Spinal cord (tissue), 9 donors: ENCODE measurements at regions not wholly inside any gene's neighbourhood (a gene's known extent, or its start where the extent isn't known, plus 50 kb on each side); places are given as distances from the start of the nearest gene placed in this dataset.

ENCODE experiments used
- DNase-seq, 6 donors: peaks; one replicate each; pipeline versions ENCODE4 v3.0.0 to v3.0.0-alpha.2; 2013 to 2015; ENCODE audit warnings: low spot score in 6 of 6, low read depth in 4 of 6
- H3K27ac ChIP-seq: one replicate; pipeline ENCODE4 v1.5.1; 2013; ENCODE audit warnings: low read depth, low read length, control low read depth
- H3K27me3 ChIP-seq: one replicate; pipeline ENCODE4 v1.6.1; 2013; ENCODE audit warnings: low read length; ENCODE audit not compliant: control insufficient read depth, insufficient read depth
- H3K36me3 ChIP-seq: one replicate; pipeline ENCODE4 v1.6.1; 2013; ENCODE audit warnings: low read length; ENCODE audit not compliant: control insufficient read depth, insufficient read depth
- H3K4me1 ChIP-seq: one replicate; pipeline ENCODE4 v1.6.1; 2013; ENCODE audit warnings: low read length; ENCODE audit not compliant: control insufficient read depth, insufficient read depth
- H3K4me3 ChIP-seq: one replicate; pipeline ENCODE4 v1.5.1; 2013; ENCODE audit warnings: low read depth, low read length, control low read depth
- H3K9me3 ChIP-seq: one replicate; pipeline ENCODE4 v1.6.1; 2013; ENCODE audit warnings: low read length; ENCODE audit not compliant: control insufficient read depth, insufficient read depth
- WGBS: methylation state at CpG from one replicate; pipeline ENCODE4 v1.1.5; 2013; ENCODE audit warnings: missing lambda C conversion rate; ENCODE audit not compliant: insufficient coverage; 5-methylcytosine and 5-hydroxymethylcytosine counted together
- donor health status: healthy.

DNA sequence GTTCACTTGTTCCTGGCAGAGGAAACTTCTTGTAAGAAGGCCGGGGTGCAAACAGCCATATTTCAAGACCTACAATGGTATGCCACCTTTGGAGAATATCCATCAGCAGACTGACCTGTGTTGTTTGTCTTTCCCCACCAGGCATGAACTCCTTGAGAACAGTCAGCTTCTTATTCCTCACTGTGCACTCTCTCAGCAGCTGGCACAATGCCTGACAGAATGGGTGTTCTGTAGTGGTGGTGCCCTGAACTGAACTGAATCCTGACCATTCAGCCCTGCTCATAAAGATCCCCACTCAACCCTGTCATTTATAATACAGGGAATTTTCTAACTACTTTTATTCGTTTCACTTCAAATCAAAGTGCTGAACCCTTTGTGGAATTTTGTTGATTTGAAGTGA is 206.9 kb downstream of the COX7C start:
- peak; percentile 13 to 79 (median 44) for DNase-seq
- H3K9me3 ChIP-seq: peaks cover 6% of the 10 kb centered on the region

DNA sequence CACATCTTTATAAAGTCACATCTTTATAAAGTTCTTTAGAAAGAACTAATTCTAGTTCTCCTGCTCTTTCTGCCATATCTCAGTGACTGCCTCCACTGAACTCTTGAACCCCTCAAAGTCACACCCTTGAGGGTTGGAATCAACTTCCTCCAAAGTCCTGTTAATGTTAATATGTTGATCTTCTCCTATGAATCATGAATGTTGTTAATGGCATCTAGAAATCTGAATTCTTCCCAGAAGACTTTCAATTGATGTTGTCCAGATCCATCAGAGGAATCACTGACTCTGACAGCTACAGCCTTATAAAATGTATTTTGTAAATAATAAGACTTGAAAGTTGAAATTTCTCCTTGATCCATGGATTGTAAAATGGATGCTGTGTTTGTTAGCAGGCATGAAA is 213.4 kb downstream of the COX7C start:
- H3K9me3 ChIP-seq: peaks cover 6% of the 10 kb centered on the region
- H3K4me1 ChIP-seq: no peaks in the 10 kb centered on the region
- no peaks in the 10 kb centered on the region for H3K27me3 ChIP-seq
- no peaks in the 10 kb centered on the region for H3K36me3 ChIP-seq
- no peak overlapping the region for H3K27ac ChIP-seq
- DNase-seq: no peak
- H3K4me3 ChIP-seq: no peak overlapping the region

More for the DNA sequence above, 206.9 kb downstream of the COX7C start:
- Histone ChIP-seq H3K27me3 (no peaks in the 10 kb centered on the region), H3K27ac (peak overlapping the region; percentile 33), H3K4me1 (no peaks in the 10 kb centered on the region), H3K4me3 (no peak overlapping the region), H3K36me3 (no peaks in the 10 kb centered on the region)
- WGBS: no CpG with 5 or more reads among the region's 2 CpGs

DNA sequence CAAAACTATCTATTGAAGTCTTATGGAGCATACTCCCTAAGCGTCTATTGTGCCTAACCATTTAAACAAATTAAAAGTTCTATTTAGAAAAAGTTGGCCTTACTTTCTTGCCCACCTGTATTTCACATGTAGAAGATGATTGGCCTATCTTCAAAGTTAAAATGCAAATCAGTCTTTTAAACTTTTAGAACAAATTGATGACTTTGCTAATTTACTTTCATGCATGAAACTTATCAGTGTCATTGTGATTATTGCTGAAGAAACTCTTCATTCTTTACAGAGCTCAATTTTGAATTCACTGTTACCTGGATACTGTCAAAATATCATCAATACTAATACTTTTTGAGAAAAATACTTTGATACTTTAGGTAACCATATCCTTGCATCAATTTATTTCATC is 216.1 kb downstream of the COX7C start:
- Histone ChIP-seq H3K4me1 (no peaks in the 10 kb centered on the region), H3K9me3 (no peaks in the 10 kb centered on the region), H3K27ac (no peak overlapping the region), H3K36me3 (no peaks in the 10 kb centered on the region), H3K4me3 (no peak overlapping the region), H3K27me3 (no peaks in the 10 kb centered on the region)
- WGBS: no CpG with 5 or more reads among the region's 1 CpG
- DNase-seq: no peak

DNA sequence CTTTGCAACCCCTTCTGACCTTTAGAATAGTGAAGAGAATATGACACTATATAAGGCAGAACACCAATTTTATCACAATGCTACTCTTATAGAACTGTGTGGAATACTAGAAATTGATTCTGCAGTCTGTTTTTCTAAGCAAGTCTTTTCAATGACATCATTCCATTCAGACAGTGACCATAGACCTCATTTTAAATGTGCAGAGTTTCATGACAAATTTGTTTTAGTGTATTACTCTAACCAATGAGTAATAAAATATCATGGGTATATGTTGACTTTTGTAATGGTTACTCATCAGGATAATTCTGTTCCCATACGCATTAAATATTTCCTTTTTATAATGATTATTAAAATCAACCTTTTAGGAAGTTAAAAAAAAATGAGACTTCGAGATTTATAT is 219.9 kb downstream of the COX7C start:
- no peak for DNase-seq
- Histone ChIP-seq H3K4me1 (no peaks in the 10 kb centered on the region), H3K27me3 (no peaks in the 10 kb centered on the region), H3K36me3 (no peaks in the 10 kb centered on the region), H3K4me3 (no peak overlapping the region), H3K9me3 (no peaks in the 10 kb centered on the region), H3K27ac (no peak overlapping the region)
- no CpG with 5 or more reads among the region's 2 CpGs for WGBS

DNA sequence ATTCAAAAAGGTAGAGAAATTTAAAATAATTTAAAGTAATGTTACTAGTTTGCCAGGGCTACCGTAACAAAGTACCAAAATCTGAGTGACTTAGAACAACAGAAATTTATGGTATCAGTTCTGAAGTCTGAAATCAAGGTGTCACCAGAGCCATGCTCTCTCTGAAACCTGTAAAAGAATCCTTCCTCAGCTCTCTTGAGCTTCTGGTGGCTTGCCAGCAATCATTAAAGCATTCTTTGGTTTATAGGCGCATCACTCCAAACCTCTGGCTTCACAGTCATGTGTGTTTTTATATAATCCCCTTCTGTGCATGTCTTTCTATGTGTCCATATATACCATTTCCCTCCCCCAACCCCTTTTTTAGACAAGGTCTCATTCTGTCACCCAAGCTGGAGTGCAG is 220.3 kb downstream of the COX7C start:
- WGBS: 83% methylated on average over 1 of the region's 2 CpGs
- DNase-seq: no peak
- H3K27me3 ChIP-seq: no peaks in the 10 kb centered on the region
- no peak overlapping the region for H3K27ac ChIP-seq
- no peaks in the 10 kb centered on the region for H3K36me3 ChIP-seq
- H3K4me3 ChIP-seq: no peak overlapping the region
- no peaks in the 10 kb centered on the region for H3K9me3 ChIP-seq
- no peaks in the 10 kb centered on the region for H3K4me1 ChIP-seq

DNA sequence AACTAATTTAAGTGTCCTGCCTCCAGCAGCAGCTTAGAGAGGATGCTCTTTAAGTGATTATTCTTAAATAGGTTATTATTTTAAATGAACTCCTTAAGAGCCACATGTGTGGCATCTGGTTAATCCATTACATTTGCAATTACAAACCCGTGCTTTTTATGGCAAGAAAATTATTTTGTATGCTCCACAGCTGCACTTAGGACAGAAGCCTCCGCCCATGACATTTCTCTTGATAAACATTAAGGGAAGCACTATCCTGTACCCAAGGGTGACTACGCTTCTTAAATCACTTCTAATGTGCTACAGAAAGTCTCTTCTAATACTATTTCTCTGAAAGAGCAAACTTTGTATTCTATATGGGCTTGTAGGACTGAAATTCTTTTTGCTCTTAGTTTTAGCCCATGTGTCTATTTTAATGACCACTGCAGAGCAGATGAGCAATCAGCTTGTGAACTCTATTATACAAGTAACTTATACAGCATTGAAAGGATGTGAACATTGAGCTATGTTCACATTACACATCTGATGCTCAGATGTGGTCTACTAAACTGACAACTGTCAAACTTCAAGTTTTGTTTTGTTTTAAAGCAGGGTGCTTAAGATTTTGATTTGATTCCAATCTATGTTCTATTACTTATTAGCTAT is 223.4 kb downstream of the COX7C start:
- no peaks in the 10 kb centered on the region for H3K4me1 ChIP-seq
- H3K9me3 ChIP-seq: no peaks in the 10 kb centered on the region
- H3K27me3 ChIP-seq: no peaks in the 10 kb centered on the region
- 40% methylated on average over 2 of the region's 3 CpGs for WGBS
- H3K4me3 ChIP-seq: no peak overlapping the region
- no peak overlapping the region for H3K27ac ChIP-seq
- H3K36me3 ChIP-seq: no peaks in the 10 kb centered on the region
- DNase-seq: peak in 1 of 6 donors; percentile 53

DNA sequence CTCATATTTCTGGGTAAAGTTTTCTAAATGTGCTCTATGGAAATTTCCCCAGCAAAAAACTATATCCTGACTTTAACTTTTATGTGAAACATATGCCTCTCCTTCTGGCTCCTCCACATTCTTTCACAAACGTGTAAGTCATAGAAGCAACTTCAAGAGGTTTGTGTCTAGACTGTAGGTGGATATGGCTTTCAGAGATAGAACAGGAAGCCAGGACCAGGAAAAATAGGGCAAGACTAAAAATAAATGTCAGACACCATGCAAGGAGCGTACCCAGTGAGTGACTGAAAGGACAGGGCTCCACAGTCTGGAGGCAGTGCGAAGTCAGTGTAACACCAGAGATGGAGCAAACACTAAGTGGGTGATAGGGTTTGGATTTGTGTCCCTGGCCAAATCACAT is 240.7 kb downstream of the COX7C start:
- Histone ChIP-seq H3K4me1 (no peaks in the 10 kb centered on the region), H3K27me3 (no peaks in the 10 kb centered on the region), H3K4me3 (no peak overlapping the region), H3K9me3 (no peaks in the 10 kb centered on the region), H3K36me3 (no peaks in the 10 kb centered on the region), H3K27ac (no peak overlapping the region)
- DNase-seq: peak in 1 of 6 donors; percentile 24
- 95% methylated on average over 2 of the region's 3 CpGs for WGBS

DNA sequence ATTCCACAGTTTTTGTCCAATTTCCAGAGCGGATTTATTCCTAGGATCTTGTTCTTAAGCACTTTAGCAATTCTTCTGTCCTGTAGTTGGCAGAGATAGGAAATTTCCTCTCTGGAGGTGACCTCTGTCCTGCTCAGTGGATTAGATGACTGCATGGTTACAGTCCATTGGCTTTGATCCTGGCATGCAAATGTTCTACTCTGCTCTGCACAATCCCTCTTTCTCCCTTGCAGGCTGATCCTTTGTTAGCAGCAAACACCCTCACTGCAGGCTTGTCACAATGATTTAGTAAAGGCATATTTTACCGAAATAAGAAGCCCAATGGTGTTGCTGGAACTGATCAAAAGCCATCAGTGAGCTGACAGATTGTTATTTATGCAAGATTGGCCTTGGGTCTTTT is 243.8 kb downstream of the COX7C start:
- Histone ChIP-seq H3K27ac (no peak overlapping the region), H3K4me1 (no peaks in the 10 kb centered on the region), H3K4me3 (no peak overlapping the region), H3K27me3 (no peaks in the 10 kb centered on the region), H3K9me3 (no peaks in the 10 kb centered on the region), H3K36me3 (no peaks in the 10 kb centered on the region)
- peak; percentile 47 to 91 (median 67) for DNase-seq
- WGBS: no CpG with 5 or more reads among the region's 2 CpGs

DNA sequence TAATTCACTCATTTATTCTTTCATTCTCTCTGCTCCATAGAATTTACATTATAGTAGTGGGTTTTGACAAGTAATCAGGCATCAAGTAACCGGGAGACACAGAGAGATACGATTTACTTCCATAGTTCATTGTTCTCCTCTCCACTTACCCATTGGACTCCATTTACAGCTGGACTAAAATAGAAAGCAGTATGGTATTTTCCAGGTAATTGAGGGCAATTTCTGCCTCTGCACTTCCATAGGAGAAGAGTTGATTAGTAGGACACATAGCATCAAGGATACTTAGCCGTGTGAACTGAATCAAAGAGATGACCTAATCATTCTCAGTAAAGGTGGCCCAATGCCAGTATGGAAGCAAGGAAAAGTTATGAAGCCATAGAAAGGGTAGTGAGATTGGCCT is 244.4 kb downstream of the COX7C start:
- no peaks in the 10 kb centered on the region for H3K9me3 ChIP-seq
- H3K27ac ChIP-seq: no peak overlapping the region
- H3K27me3 ChIP-seq: no peaks in the 10 kb centered on the region
- H3K4me3 ChIP-seq: no peak overlapping the region
- H3K36me3 ChIP-seq: no peaks in the 10 kb centered on the region
- no peaks in the 10 kb centered on the region for H3K4me1 ChIP-seq
- DNase-seq: no peak
- 63% methylated on average over 1 of the region's 3 CpGs for WGBS

DNA sequence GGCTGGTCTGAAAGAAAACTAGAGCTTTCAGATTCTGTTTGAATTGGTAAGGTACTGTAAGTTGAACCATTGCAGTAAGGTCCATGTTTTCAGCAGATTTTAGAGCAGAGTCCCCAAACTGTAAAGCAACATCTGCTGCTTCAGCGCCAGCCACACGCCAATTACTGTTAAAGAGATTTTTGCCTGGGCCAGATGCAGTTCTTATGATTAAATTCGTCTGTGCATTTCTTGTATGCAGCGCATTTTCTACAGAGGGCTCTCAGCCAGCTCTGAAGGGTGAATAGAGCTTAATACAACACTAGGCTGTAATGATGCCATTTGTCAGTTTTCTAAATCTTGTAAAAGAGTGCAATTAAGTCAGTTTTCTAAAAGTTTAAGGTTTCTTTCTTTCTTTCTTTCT is 246.3 kb downstream of the COX7C start:
- Histone ChIP-seq H3K4me1 (no peaks in the 10 kb centered on the region), H3K9me3 (no peaks in the 10 kb centered on the region), H3K27me3 (no peaks in the 10 kb centered on the region), H3K27ac (peak overlapping the region; percentile 6), H3K4me3 (no peak overlapping the region), H3K36me3 (no peaks in the 10 kb centered on the region)
- WGBS: 40% methylated on average over 3 of the region's 4 CpGs
- DNase-seq: peak in 3 of 6 donors; percentile 20 to 85 (median 76)
